BE2C (cell line): ENCODE measurements at regions not wholly inside any gene's neighbourhood (a gene's known extent, or its start where the extent isn't known, plus 50 kb on each side); places are given as distances from the start of the nearest gene placed in this dataset.

Experiments
- DNase-seq: peaks from one replicate; pipeline ENCODE4 v3.0.0-alpha.2; 2020
- H3K27me3 ChIP-seq: fragments of 250-450 bp; sonication (Bioruptor Pico); 2 replicates; pipeline ENCODE4 v1.5.1; 2020; ENCODE audit warnings: mild to moderate bottlenecking
- H3K36me3 ChIP-seq: fragments of 250-450 bp; sonication (Bioruptor Pico); 2 replicates; pipeline ENCODE4 v1.5.1; 2020; ENCODE audit warnings: mild to moderate bottlenecking
- H3K4me1 ChIP-seq: fragments of 250-450 bp; sonication (Bioruptor Pico); 2 replicates; pipeline ENCODE4 v1.5.1; 2020
- H3K4me3 ChIP-seq: 2 replicates; pipeline ENCODE4 v1.5.1; 2011; ENCODE audit warnings: low read depth, low read length
- H3K9me3 ChIP-seq: fragments of 250-450 bp; sonication (Bioruptor Pico); 2 replicates; pipeline ENCODE4 v1.5.1; 2020
- CTCF ChIP-seq: IDR thresholded peaks from 2 replicates; pipeline ENCODE4 v1.5.1; 2012; ENCODE audit warnings: mild to moderate bottlenecking, low read depth, low read length

DNA sequence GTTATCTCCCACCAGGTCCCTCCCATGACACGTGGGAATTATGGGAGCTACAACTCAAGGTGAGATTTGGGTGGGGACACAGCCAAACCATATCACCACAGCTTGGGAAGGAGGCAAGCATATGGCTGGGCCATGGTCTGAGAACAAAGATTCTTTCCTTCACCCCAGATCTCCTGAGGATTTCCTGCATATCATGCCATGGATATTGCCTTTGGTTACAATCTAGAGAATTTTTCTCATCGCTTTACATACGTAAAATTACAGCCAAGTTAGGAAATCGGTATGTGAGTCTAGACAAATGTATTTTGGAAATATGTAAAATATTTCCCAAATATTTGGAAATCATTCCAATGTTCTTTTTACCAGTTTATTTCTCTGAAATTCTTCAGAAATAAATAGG, 398.3 kb downstream of the RFC3 start:
- Histone ChIP-seq H3K9me3 (no peaks in the 10 kb centered on the region), H3K4me3 (no peak overlapping the region), H3K27me3 (no peaks in the 10 kb centered on the region), H3K36me3 (no peaks in the 10 kb centered on the region), H3K4me1 (no peaks in the 10 kb centered on the region)
- TF ChIP-seq CTCF, result no peak
- DNase-seq, result no peak

DNA sequence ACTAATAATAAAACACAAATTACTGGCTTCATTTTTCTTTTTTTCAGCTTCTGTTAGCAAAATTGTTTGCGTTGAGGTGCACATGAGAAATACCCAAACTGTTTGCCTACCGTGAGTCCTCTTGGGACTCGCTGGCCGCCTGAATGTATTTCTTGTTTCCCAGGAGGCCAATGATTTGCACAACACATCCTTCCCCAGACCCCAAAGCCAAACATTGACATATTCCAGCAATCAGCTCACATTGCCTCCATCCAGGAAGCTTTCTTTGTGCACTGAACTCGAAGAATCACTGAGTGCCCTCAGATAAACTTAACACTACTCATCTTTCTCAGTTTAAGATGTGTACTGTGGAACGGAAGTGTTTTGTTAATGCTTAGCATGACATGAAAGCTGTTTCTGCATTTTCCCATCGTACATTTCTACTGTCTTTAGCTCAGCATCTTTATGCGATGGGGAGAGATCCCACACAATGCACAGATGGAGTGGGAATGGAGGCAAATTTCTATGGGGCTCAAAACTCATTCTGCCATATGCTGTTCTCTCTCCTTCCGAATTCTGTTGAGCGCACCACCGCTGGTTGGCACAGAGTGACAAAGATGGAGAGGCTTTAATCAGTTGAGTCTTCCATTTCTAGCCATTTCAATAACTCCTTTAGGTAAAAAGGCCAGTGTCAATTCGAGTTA, 399.5 kb downstream of the RFC3 start:
- Histone ChIP-seq H3K4me3 (no peak overlapping the region), H3K9me3 (no peaks in the 10 kb centered on the region), H3K4me1 (no peaks in the 10 kb centered on the region), H3K36me3 (no peaks in the 10 kb centered on the region), H3K27me3 (no peaks in the 10 kb centered on the region)
- no peak for TF ChIP-seq CTCF
- no peak for DNase-seq

DNA sequence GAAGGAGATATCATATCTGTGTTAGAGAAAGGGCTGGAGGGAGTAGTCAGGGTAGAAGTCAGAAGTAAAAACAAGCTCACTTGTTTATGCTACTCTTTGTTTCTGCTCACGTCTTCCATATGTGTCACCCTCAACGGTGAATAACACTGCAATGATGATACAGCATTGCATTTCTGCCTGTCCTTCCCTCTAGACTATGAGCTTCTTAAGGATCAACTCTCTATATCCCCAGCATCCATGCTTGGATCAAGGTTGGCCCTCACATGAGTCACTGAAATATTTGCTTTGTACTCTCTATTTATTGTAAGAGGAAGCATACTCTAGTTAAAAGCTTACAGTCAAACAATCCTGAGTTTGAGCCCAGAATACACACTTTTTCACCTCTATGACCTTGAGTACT, 406.0 kb downstream of the RFC3 start:
- no peak for DNase-seq
- Histone ChIP-seq H3K27me3 (no peaks in the 10 kb centered on the region), H3K4me3 (no peak overlapping the region), H3K36me3 (no peaks in the 10 kb centered on the region), H3K4me1 (peaks cover 18% of the 10 kb centered on the region), H3K9me3 (no peaks in the 10 kb centered on the region)
- TF ChIP-seq CTCF, result no peak

DNA sequence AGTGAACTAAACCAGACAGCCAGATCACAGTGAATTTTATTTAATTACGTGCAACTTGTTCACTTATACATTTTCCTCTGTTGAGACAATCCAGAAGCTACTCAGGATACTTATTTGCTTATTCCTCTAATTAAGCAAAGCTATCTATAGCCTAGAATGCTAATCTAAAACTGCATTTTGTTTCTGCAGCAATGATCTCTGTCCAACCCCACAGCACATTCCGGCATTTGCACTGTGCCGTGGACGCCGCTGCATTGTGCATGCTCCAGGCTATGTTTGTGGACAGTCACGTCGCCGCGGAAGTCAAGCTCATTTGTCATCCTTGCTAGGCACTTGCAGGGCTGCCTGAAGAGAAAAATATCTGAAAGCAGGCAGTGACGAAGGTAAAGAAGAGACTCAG, 406.9 kb downstream of the RFC3 start:
- Histone ChIP-seq H3K36me3 (no peaks in the 10 kb centered on the region), H3K4me3 (peak overlapping the region; percentile 21), H3K4me1 (peaks cover 18% of the 10 kb centered on the region), H3K9me3 (no peaks in the 10 kb centered on the region), H3K27me3 (no peaks in the 10 kb centered on the region)
- TF ChIP-seq CTCF, result no peak
- DNase-seq, result peak; percentile 92

DNA sequence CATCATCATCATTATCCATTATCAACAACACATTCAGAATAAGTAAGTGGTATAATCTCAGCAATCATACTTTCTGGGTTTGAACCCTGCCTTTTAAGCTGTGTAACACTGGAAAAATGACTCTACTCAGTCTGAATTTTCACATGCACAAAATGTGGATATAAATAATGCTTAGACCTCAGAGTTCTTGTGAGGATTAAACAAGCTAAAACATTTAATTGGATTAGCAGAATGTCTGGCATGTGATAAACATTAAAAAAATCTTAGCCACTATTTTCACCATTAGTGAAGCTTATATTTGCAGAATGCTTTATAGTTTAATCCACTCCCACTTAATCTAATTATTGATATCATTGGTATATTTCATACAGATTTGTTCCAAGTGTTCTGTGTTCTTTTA, 412.3 kb downstream of the RFC3 start:
- Histone ChIP-seq H3K4me3 (no peak overlapping the region), H3K4me1 (peaks cover 9% of the 10 kb centered on the region), H3K9me3 (0 out of 2 replicates have a peak, but pooled peaks cover 3% of the 10 kb centered on the region), H3K27me3 (no peaks in the 10 kb centered on the region), H3K36me3 (no peaks in the 10 kb centered on the region)
- TF ChIP-seq CTCF, result no peak
- no peak for DNase-seq

- H3K27me3 ChIP-seq, result no peaks in the 10 kb centered on the region
These were observed 423.4 kb downstream of the RFC3 start for GRCh38 chr13:34241332-34241731.

More at GRCh38 chr13:34241332-34241731, 423.4 kb downstream of the RFC3 start:
- TF ChIP-seq CTCF, result no peak
- Histone ChIP-seq H3K9me3 (no peaks in the 10 kb centered on the region), H3K4me3 (no peak overlapping the region), H3K36me3 (no peaks in the 10 kb centered on the region), H3K4me1 (no peaks in the 10 kb centered on the region)
- no peak for DNase-seq
